ENCODE measurements at regions not wholly inside any gene's neighbourhood (a gene's known extent, or its start where the extent isn't known, plus 50 kb on each side); places are given as distances from the start of the nearest gene placed in this dataset.

DNA sequence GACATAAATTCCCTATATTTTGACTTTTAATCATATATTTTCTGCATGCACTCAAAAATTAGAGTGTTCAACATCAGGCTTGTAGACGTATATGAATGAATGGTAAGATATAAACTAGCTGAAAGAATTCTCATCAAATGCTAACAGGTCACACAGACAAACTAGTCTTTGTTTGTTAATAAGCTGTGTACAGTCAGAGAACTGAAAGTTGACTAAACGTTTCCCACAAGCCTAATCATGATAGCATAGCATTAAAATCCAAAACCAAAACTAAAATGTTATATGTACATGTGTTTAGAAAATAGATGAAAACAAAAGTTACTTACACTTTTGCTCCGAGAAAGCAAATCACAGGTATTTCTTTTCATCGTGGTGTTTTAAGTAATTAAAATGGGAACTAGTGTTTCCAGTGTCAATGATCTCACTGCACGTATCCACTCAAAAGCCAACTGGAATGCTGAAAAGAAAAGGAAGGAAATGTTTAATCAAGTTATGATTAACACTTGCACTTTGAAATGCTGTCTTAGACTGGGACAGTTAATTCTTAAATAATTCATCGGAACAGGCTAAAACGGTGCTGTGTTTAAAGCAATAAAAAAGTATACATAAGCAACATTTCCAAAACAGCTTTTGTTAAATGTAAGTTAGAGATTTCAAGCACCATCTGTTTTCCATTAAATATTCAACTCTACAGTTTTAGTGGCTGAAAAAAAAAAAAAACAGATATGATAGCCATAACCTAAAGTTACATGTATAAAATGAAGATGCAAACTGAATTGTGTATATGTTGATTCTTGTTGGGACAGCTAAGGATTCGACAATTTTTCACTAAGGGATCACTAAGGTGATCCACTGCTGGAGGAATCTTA is 291.9 kb upstream of the PDE4D start:
- no peaks in the 10 kb centered on the region for H3K27me3 ChIP-seq
- intact Hi-C loops (cut with DNase I): no loop called here
- H3K36me3 ChIP-seq: no peaks in the 10 kb centered on the region
- DNase-seq (ENCODE audit: extremely low spot score in 2 of 2): no peak
- H3K27ac ChIP-seq: no peak overlapping the region
- no peaks in the 10 kb centered on the region for H3K9me3 ChIP-seq
- H3K4me3 ChIP-seq: no peak overlapping the region
- TF ChIP-seq, protein P1, sequence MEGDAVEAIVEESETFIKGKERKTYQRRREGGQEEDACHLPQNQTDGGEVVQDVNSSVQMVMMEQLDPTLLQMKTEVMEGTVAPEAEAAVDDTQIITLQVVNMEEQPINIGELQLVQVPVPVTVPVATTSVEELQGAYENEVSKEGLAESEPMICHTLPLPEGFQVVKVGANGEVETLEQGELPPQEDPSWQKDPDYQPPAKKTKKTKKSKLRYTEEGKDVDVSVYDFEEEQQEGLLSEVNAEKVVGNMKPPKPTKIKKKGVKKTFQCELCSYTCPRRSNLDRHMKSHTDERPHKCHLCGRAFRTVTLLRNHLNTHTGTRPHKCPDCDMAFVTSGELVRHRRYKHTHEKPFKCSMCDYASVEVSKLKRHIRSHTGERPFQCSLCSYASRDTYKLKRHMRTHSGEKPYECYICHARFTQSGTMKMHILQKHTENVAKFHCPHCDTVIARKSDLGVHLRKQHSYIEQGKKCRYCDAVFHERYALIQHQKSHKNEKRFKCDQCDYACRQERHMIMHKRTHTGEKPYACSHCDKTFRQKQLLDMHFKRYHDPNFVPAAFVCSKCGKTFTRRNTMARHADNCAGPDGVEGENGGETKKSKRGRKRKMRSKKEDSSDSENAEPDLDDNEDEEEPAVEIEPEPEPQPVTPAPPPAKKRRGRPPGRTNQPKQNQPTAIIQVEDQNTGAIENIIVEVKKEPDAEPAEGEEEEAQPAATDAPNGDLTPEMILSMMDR (IDR thresholded peaks at IDR 0.05): no peak
- TF ChIP-seq POLR2A (IDR thresholded peaks at IDR 0.05): no peak
- TF ChIP-seq POLR2AphosphoS5 (IDR thresholded peaks at IDR 0.05; ENCODE audit: insufficient read depth in 1 of 2, low read depth in 1 of 2): no peak
- H3K4me1 ChIP-seq: no peaks in the 10 kb centered on the region

- H3K4me3 ChIP-seq: no peak overlapping the region
- intact Hi-C loops (cut with DNase I): no loop called here
- no peak for DNase-seq (ENCODE audit: extremely low spot score in 2 of 2)
- no peaks in the 10 kb centered on the region for H3K27me3 ChIP-seq
- H3K4me1 ChIP-seq: no peaks in the 10 kb centered on the region
- H3K9me3 ChIP-seq: no peaks in the 10 kb centered on the region
- no peaks in the 10 kb centered on the region for H3K36me3 ChIP-seq
- no peak overlapping the region for H3K27ac ChIP-seq
- TF ChIP-seq POLR2A (IDR thresholded peaks at IDR 0.05): no peak
- TF ChIP-seq, protein P1 (IDR thresholded peaks at IDR 0.05): no peak
- TF ChIP-seq POLR2AphosphoS5 (IDR thresholded peaks at IDR 0.05; ENCODE audit: insufficient read depth in 1 of 2, low read depth in 1 of 2): no peak
Measured at GRCh38 chr5:60184606-60185005, 291.1 kb upstream of the PDE4D start.

DNA sequence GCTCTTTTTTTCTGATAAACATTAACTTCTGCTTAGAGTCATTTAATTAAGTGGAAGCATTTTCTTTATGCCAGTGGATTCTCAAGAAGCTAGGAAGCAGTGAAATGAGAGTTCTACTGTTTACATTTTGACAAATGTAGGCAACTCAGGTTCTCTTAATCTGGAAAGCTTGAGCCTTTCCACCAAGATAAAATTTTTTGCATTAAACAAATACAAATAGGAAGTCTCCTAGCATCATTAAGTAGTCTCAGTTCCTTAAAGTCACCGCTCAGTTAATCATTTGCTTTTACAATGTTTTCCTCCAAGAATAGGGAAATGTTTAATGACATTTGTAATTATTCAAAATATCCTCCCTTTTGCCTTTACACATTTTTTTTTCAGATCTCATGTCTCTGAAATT is 290.4 kb upstream of the PDE4D start:
- no peak overlapping the region for H3K27ac ChIP-seq
- no peak for TF ChIP-seq POLR2A (IDR thresholded peaks at IDR 0.05)
- H3K27me3 ChIP-seq: no peaks in the 10 kb centered on the region
- no peak overlapping the region for H3K4me3 ChIP-seq
- intact Hi-C loops (cut with DNase I): no loop called here
- H3K36me3 ChIP-seq: no peaks in the 10 kb centered on the region
- no peak for DNase-seq (ENCODE audit: extremely low spot score in 2 of 2)
- no peaks in the 10 kb centered on the region for H3K4me1 ChIP-seq
- no peaks in the 10 kb centered on the region for H3K9me3 ChIP-seq

DNA sequence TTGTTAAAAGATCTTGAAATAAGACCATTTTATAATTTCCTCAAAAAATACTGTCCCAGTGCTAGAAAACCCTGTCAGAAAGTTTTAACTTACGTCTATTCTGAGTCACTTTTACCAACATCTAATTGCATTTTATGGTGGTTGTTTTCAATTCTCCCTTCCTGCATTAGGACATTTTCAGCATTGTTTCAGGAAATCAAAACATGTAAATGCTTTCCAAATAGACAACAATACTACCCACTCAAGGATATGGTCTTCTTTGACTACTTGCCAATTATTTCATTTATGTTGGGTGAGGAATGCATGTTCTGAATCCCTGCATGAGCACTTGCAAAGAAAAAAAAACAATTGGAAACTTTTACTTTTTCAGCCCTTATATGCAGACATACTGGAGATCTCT is 284.6 kb upstream of the PDE4D start:
- Histone ChIP-seq H3K27ac (no peak overlapping the region), H3K4me3 (no peak overlapping the region), H3K9me3 (no peaks in the 10 kb centered on the region), H3K36me3 (no peaks in the 10 kb centered on the region), H3K4me1 (no peaks in the 10 kb centered on the region), H3K27me3 (no peaks in the 10 kb centered on the region)
- intact Hi-C loops (cut with DNase I): no loop called here
- TF ChIP-seq POLR2A (IDR thresholded peaks at IDR 0.05) (no peak), POLR2AphosphoS5 (IDR thresholded peaks at IDR 0.05; ENCODE audit: insufficient read depth in 1 of 2, low read depth in 1 of 2) (no peak)
- TF ChIP-seq, protein P1 (IDR thresholded peaks at IDR 0.05): no peak
- DNase-seq (ENCODE audit: extremely low spot score in 2 of 2): no peak

DNA sequence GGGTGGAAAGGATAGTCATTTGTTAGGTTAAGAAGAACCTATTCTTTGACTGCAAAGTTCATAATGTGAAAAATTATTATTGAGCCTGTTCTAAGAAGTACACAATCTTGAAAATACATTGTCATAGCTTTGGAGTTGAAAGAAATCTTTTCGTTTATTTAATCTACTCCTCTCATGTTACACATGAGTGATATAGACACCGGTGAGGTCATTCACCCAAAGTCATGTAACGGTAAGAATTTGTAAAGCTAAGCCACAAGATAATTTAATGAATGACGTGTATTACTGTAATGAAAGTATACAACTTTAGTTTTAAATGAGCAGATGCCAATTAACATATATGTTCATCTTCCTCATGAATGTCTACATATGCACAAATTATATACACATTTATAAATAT is 284.1 kb upstream of the PDE4D start:
- H3K4me3 ChIP-seq: no peak overlapping the region
- H3K4me1 ChIP-seq: no peaks in the 10 kb centered on the region
- H3K9me3 ChIP-seq: no peaks in the 10 kb centered on the region
- H3K27me3 ChIP-seq: no peaks in the 10 kb centered on the region
- no peak for TF ChIP-seq POLR2AphosphoS5 (IDR thresholded peaks at IDR 0.05; ENCODE audit: insufficient read depth in 1 of 2, low read depth in 1 of 2)
- TF ChIP-seq POLR2A (IDR thresholded peaks at IDR 0.05): no peak
- TF ChIP-seq, protein P1 (IDR thresholded peaks at IDR 0.05): no peak
- no peak overlapping the region for H3K27ac ChIP-seq
- no peaks in the 10 kb centered on the region for H3K36me3 ChIP-seq
- no peak for DNase-seq (ENCODE audit: extremely low spot score in 2 of 2)
- intact Hi-C loops (cut with DNase I): no loop called here
